HCT116 (cell line): ENCODE measurements at regions not wholly inside any gene's neighbourhood (a gene's known extent, or its start where the extent isn't known, plus 50 kb on each side); places are given as distances from the start of the nearest gene placed in this dataset.

Experiments used
- ATAC-seq: fragments of 200-7000 bp; cut with Tn5 transposase; 2 replicates; pipeline ENCODE4 v1.9.1; 2020; ENCODE audit warnings: mild to moderate bottlenecking, moderate library complexity
- BruUV-seq: library from RNA; stranded (reverse); fragments of 400-500 nt; replicated peaks from 2 replicates; lab custom pipeline; 2021; lab: Mats Ljungman, UMichigan
- CTCF ChIA-PET: fragments of 300-600 bp; sonication (Branson Sonifier 250); formaldehyde crosslinking; loops from one replicate; lab custom pipeline; 2021; ENCODE audit warnings: antibody characterized with exemption; lab: Charles Lee
- POLR2A ChIA-PET: fragments of 300-600, 350-600 bp; sonication (Branson Sonifier 250); formaldehyde crosslinking; loops from one replicate; lab custom pipeline; 2021; ENCODE audit warnings: antibody characterized with exemption; lab: Charles Lee
- RAD21 ChIA-PET, 2 experiments: fragments of 300-600 bp; sonication (Branson Sonifier 250); formaldehyde crosslinking; loops; one replicate each; lab custom pipeline; 2023; ENCODE audit warnings: low total read pairs in 2 of 2; ENCODE audit not compliant: uncharacterized antibody in 2 of 2, unreplicated experiment in 2 of 2, low non-redundant PET in 1 of 2; lab: Charles Lee
- DNase-seq: peaks from one replicate; pipeline ENCODE4 v3.0.0-alpha.2; 2010; ENCODE audit warnings: low read depth, low spot score
- H2AFZ ChIP-seq: fragments of 200-600 bp; shearing (Covaris generic), sonication (generic); 2 replicates; pipeline ENCODE4 v1.6.1; 2017; ENCODE audit warnings: low read depth, mixed run types, mixed read lengths, antibody characterized with exemption, low read length; ENCODE audit not compliant: poor library complexity, severe bottlenecking
- H3K27ac ChIP-seq: 2 replicates; pipeline ENCODE4 v1.5.1; 2012; ENCODE audit warnings: low read depth, low read length
- H3K27me3 ChIP-seq: fragments of 200-600 bp; sonication (generic); 2 replicates; pipeline ENCODE4 v1.6.1; 2016; ENCODE audit warnings: mixed run types, low read length, mixed read lengths; ENCODE audit not compliant: insufficient read depth
- H3K36me3 ChIP-seq, 2 experiments: fragments of 200-500 bp in 1 of 2; fragments of 200-600 bp in 1 of 2; sonication (Bioruptor generic) in 1 of 2; sonication (generic) in 1 of 2; 2 replicates each; pipeline versions ENCODE4 v1.5.1 to v1.6.1; 2014 to 2016; ENCODE audit warnings: low read length in 2 of 2, inconsistent platforms in 1 of 2, mixed read lengths in 1 of 2, mixed run types in 1 of 2; ENCODE audit not compliant: insufficient read depth in 2 of 2, control insufficient read depth in 1 of 2
- H3K4me1 ChIP-seq, 2 experiments: fragments of 200-600 bp in 1 of 2; sonication (generic) in 1 of 2; 2 replicates each; pipeline versions ENCODE4 v1.5.1 to v1.6.1; 2012 to 2017; ENCODE audit warnings: low read length in 2 of 2, inconsistent platforms in 1 of 2, mild to moderate bottlenecking in 1 of 2, mixed read lengths in 1 of 2, mixed run types in 1 of 2, moderate library complexity in 1 of 2; ENCODE audit not compliant: insufficient read depth in 2 of 2, control insufficient read depth in 1 of 2
- H3K4me2 ChIP-seq: fragments of 200-600 bp; sonication (generic); 2 replicates; pipeline ENCODE4 v1.6.1; 2017; ENCODE audit warnings: mixed run types, low read length, mixed read lengths
- H3K4me3 ChIP-seq, 2 experiments: fragments of 200-600 bp in 1 of 2; sonication (generic) in 1 of 2; replicated peaks in 1 of 2; 2 replicates each; pipeline ENCODE4 v1.5.1; 2011 to 2016; ENCODE audit warnings: low read length in 2 of 2, control low read depth in 1 of 2, low read depth in 1 of 2, mild to moderate bottlenecking in 1 of 2, mixed read lengths in 1 of 2, mixed run types in 1 of 2
- H3K79me2 ChIP-seq: fragments of 200-600 bp; sonication (generic); 2 replicates; pipeline ENCODE4 v1.6.1; 2017; ENCODE audit warnings: mild to moderate bottlenecking, mixed run types, low read length, moderate library complexity, mixed read lengths; ENCODE audit not compliant: insufficient read depth
- H3K9ac ChIP-seq: fragments of 200-600 bp; sonication (generic); 2 replicates; pipeline ENCODE4 v1.6.1; 2016; ENCODE audit warnings: low read length, mixed read lengths
- H3K9me2 ChIP-seq: fragments of 200-600 bp; sonication (generic), shearing (Covaris generic); 2 replicates; pipeline ENCODE4 v1.6.1; 2017; ENCODE audit warnings: mixed run types, mild to moderate bottlenecking, moderate library complexity; ENCODE audit not compliant: insufficient read depth
- H3K9me3 ChIP-seq, 2 experiments: fragments of 200-500 bp in 1 of 2; fragments of 200-600 bp in 1 of 2; sonication (Bioruptor generic) in 1 of 2; sonication (generic) in 1 of 2; 2 replicates each; pipeline ENCODE4 v1.6.1; 2014 to 2017; ENCODE audit warnings: low read length in 2 of 2, mixed read lengths in 2 of 2, inconsistent platforms in 1 of 2, low read depth in 1 of 2, mild to moderate bottlenecking in 1 of 2, mixed run types in 1 of 2, moderate library complexity in 1 of 2; ENCODE audit not compliant: control insufficient read depth in 1 of 2, insufficient read depth in 1 of 2
- H4K20me1 ChIP-seq: fragments of 200-600 bp; sonication (generic), shearing (Covaris generic); 2 replicates; pipeline ENCODE4 v1.6.1; 2017; ENCODE audit warnings: mixed run types, mild to moderate bottlenecking, moderate library complexity; ENCODE audit not compliant: insufficient read depth
- ATF3 ChIP-seq: IDR thresholded peaks from 2 replicates; pipeline ENCODE4 v1.6.1; 2012
- CBX3 ChIP-seq: IDR thresholded peaks from 2 replicates; pipeline ENCODE4 v1.6.1; 2012; ENCODE audit warnings: low read depth
- CTCF ChIP-seq, 3 experiments: fragments of 200-600 bp in 1 of 3; sonication (generic) in 1 of 3; IDR thresholded peaks in 2 of 3; conservative IDR thresholded peaks in 1 of 3; 2 replicates each; pipeline ENCODE4 v1.5.1; 2012 to 2017; ENCODE audit warnings: low read depth in 2 of 3, low read length in 2 of 3, antibody characterized with exemption in 1 of 3, borderline replicate concordance in 1 of 3, control low read depth in 1 of 3, mild to moderate bottlenecking in 1 of 3, mixed read lengths in 1 of 3, mixed run types in 1 of 3, moderate library complexity in 1 of 3; ENCODE audit not compliant: insufficient read depth in 1 of 3
- EGR1 ChIP-seq: IDR thresholded peaks from 2 replicates; pipeline ENCODE4 v1.6.1; 2012; ENCODE audit warnings: low read depth
- ELF1 ChIP-seq: IDR thresholded peaks from 2 replicates; pipeline ENCODE4 v1.6.1; 2012; ENCODE audit warnings: low read depth, borderline replicate concordance
- JUND ChIP-seq: IDR thresholded peaks from 2 replicates; pipeline ENCODE4 v1.6.1; 2012
- POLR2A ChIP-seq: IDR thresholded peaks from 2 replicates; pipeline ENCODE4 v1.7.0; 2011; ENCODE audit warnings: borderline replicate concordance; ENCODE audit not compliant: insufficient read depth, insufficient read length; ENCODE audit errors: extremely low read depth
- POLR2AphosphoS5 ChIP-seq: IDR thresholded peaks from 2 replicates; pipeline ENCODE4 v1.6.1; 2011; ENCODE audit warnings: mild to moderate bottlenecking, low read depth, low read length, moderate library complexity
- REST ChIP-seq: IDR thresholded peaks from 2 replicates; pipeline ENCODE4 v1.6.1; 2012; ENCODE audit warnings: low read depth
- ZNF274 ChIP-seq: fragments of 200-500 bp; sonication (Bioruptor generic); IDR thresholded peaks from 2 replicates; pipeline ENCODE4 v1.6.1; 2014; ENCODE audit warnings: mild to moderate bottlenecking, low read depth, low read length, inconsistent platforms
- intact Hi-C: fragments of 100-400 bp; cut with micrococcal nuclease; formaldehyde crosslinking; loops from 2 replicates; pipeline ENCODE4 v1.10.0; 2022

DNA sequence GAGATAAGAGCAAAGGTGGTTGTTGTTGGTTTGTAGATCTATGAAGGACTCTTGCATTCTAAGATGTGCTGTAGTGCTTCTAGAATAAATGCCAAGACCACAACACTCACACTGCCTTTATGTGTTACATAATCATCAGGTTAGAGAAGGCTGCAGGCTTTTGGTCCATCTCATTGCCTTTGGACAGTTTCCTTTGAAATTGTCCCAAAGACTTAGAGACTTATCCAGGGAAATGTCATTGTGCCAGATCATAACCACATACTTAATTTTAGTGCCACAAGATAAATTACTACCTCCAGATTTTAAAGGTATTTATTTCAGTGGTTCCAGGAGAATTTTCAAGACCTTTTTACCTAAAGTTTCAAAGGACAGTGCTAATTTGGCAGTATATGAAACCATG is 666.6 kb upstream of the CITED2 start:
- Histone ChIP-seq H3K9ac (no peak overlapping the region), H3K4me1 (peaks cover 21 to 37% of the 10 kb centered on the region in 2 experiments)
- ChIA-PET RAD21 (no interaction called here), POLR2A (interaction anchor here (2.2 kb wide), 1 partner anchor 666 kb away, joined by 6 read pairs; the partner anchor contains the start of gene CITED2)
- BruUV-seq, result no TSS peak
- TF ChIP-seq REST, result no peak
- TF ChIP-seq EGR1, result no peak
- no peak for TF ChIP-seq ZNF274
- TF ChIP-seq ATF3, result no peak
- TF ChIP-seq ELF1, result no peak
- TF ChIP-seq POLR2A, result no peak
- no peak for TF ChIP-seq CTCF (IDR thresholded peaks at IDR 0.05 in 2 of 3, conservative IDR thresholded peaks at IDR 0.05 in 1 of 3; ENCODE audit: borderline replicate concordance in 1 of 3, insufficient read depth in 1 of 3, low read depth in 2 of 3, low read length in 2 of 3)
- TF ChIP-seq CBX3, result no peak
- TF ChIP-seq POLR2AphosphoS5, result no peak
- no peak for TF ChIP-seq JUND
- TF ChIP-seq, all 23 proteins: peak for 0
- H3K4me3 ChIP-seq, result no peak overlapping the region
- H3K36me3 ChIP-seq, result no peaks in the 10 kb centered on the region
- no peak overlapping the region for H2AFZ ChIP-seq
- no peaks in the 10 kb centered on the region for H4K20me1 ChIP-seq
- ATAC-seq (no peak), DNase-seq (no peak)
- no peak overlapping the region for H3K27ac ChIP-seq
- peaks cover 4 to 6% of the 10 kb centered on the region in 2 experiments; a peak in 2 of 4 replicates for H3K9me3 ChIP-seq
- intact Hi-C loops, result loop anchor here (5.0 kb wide), 1 partner anchor 664 kb away; no protein-coding TSS in a partner anchor
- H3K27me3 ChIP-seq, result no peaks in the 10 kb centered on the region
- H3K79me2 ChIP-seq, result no peaks in the 10 kb centered on the region
- CTCF ChIA-PET, result no interaction called here
- H3K9me2 ChIP-seq, result no peaks in the 10 kb centered on the region
- no peak overlapping the region for H3K4me2 ChIP-seq
